Stimulated activated effector memory CD8-positive, alpha-beta T cell treated with anti-CD3 and anti-CD28 coated beads, Interleukin-12 subunit alpha, Interleukin-12 subunit beta, amount 100 ng/mL, for 72 hours (primary cell): ENCODE measurements at regions not wholly inside any gene's neighbourhood (a gene's known extent, or its start where the extent isn't known, plus 50 kb on each side); places are given as distances from the start of the nearest gene placed in this dataset.

Experiments used
- ATAC-seq: fragments of 150-1000 bp; cut with Tn5 transposase; 2 replicates; pipeline ENCODE4 v1.10.0; 2021
- DNase-seq, 2 donors: peaks; one replicate each; pipeline ENCODE4 v3.0.0; 2021 to 2022; ENCODE audit warnings: low spot score in 2 of 2
- H3K27ac Mint-ChIP-seq: one replicate; pipeline ENCODE4 v1.8.0; 2022; ENCODE audit warnings: mild to moderate bottlenecking, mixed read lengths
- H3K36me3 Mint-ChIP-seq: one replicate; pipeline ENCODE4 v1.8.0; 2022; ENCODE audit warnings: mild to moderate bottlenecking, mixed read lengths
- H3K4me1 Mint-ChIP-seq: one replicate; pipeline ENCODE4 v1.8.0; 2022; ENCODE audit warnings: mixed read lengths
- H3K4me3 Mint-ChIP-seq: one replicate; pipeline ENCODE4 v1.8.0; 2022; ENCODE audit warnings: mild to moderate bottlenecking, mixed read lengths
- H3K9me3 Mint-ChIP-seq: one replicate; pipeline ENCODE4 v1.8.0; 2022; ENCODE audit warnings: mixed read lengths

GRCh38 chr15:46773016-46773415 is 944.3 kb upstream of the SEMA6D start:
- Mint-ChIP-seq H3K9me3 (peaks cover 21% of the 10 kb centered on the region), H3K4me1 (no peaks in the 10 kb centered on the region), H3K27ac (no peak overlapping the region), H3K36me3 (no peaks in the 10 kb centered on the region), H3K4me3 (no peak overlapping the region)
- no peak for ATAC-seq
- DNase-seq, result no peak

GRCh38 chr15:46778876-46779275 is 938.4 kb upstream of the SEMA6D start:
- H3K27ac Mint-ChIP-seq, result no peak overlapping the region
- no peak for ATAC-seq
- no peaks in the 10 kb centered on the region for H3K4me1 Mint-ChIP-seq
- DNase-seq, result no peak
- H3K36me3 Mint-ChIP-seq, result no peaks in the 10 kb centered on the region
- H3K4me3 Mint-ChIP-seq, result no peak overlapping the region
- peaks cover 38% of the 10 kb centered on the region for H3K9me3 Mint-ChIP-seq

GRCh38 chr15:46786590-46787285 is 930.6 kb upstream of the SEMA6D start:
- Mint-ChIP-seq H3K36me3 (no peaks in the 10 kb centered on the region), H3K4me3 (no peak overlapping the region), H3K9me3 (peaks cover 12% of the 10 kb centered on the region), H3K4me1 (no peaks in the 10 kb centered on the region), H3K27ac (no peak overlapping the region)
- ATAC-seq (no peak), DNase-seq (no peak)

- Mint-ChIP-seq H3K27ac (no peak overlapping the region), H3K9me3 (peaks cover 20% of the 10 kb centered on the region), H3K4me1 (no peaks in the 10 kb centered on the region), H3K36me3 (no peaks in the 10 kb centered on the region), H3K4me3 (no peak overlapping the region)
- DNase-seq (no peak), ATAC-seq (no peak)
These were observed 921.6 kb upstream of the SEMA6D start for GRCh38 chr15:46795685-46796084.

GRCh38 chr15:46808834-46809233 is 908.5 kb upstream of the SEMA6D start:
- DNase-seq (no peak), ATAC-seq (no peak)
- H3K36me3 Mint-ChIP-seq, result no peaks in the 10 kb centered on the region
- no peaks in the 10 kb centered on the region for H3K4me1 Mint-ChIP-seq
- H3K4me3 Mint-ChIP-seq, result no peak overlapping the region
- H3K9me3 Mint-ChIP-seq, result peaks cover 13% of the 10 kb centered on the region
- H3K27ac Mint-ChIP-seq, result no peak overlapping the region

GRCh38 chr15:46815240-46815639 is 902.1 kb upstream of the SEMA6D start:
- no peak for DNase-seq
- H3K27ac Mint-ChIP-seq, result no peak overlapping the region
- H3K4me3 Mint-ChIP-seq, result no peak overlapping the region
- no peak for ATAC-seq
- H3K4me1 Mint-ChIP-seq, result no peaks in the 10 kb centered on the region
- H3K9me3 Mint-ChIP-seq, result peaks cover 15% of the 10 kb centered on the region
- H3K36me3 Mint-ChIP-seq, result no peaks in the 10 kb centered on the region

GRCh38 chr15:46815765-46816164 is 901.5 kb upstream of the SEMA6D start:
- H3K4me1 Mint-ChIP-seq, result no peaks in the 10 kb centered on the region
- H3K27ac Mint-ChIP-seq, result no peak overlapping the region
- no peak overlapping the region for H3K4me3 Mint-ChIP-seq
- H3K9me3 Mint-ChIP-seq, result peaks cover 12% of the 10 kb centered on the region
- DNase-seq (no peak), ATAC-seq (no peak)
- H3K36me3 Mint-ChIP-seq, result no peaks in the 10 kb centered on the region

- no peaks in the 10 kb centered on the region for H3K4me1 Mint-ChIP-seq
- ATAC-seq (peak; percentile 26), DNase-seq (no peak)
- H3K36me3 Mint-ChIP-seq, result no peaks in the 10 kb centered on the region
- H3K27ac Mint-ChIP-seq, result no peak overlapping the region
- no peak overlapping the region for H3K4me3 Mint-ChIP-seq
- peaks cover 15% of the 10 kb centered on the region for H3K9me3 Mint-ChIP-seq
These were observed 868.6 kb upstream of the SEMA6D start for GRCh38 chr15:46848704-46849103.

GRCh38 chr15:46853600-46853999 is 863.7 kb upstream of the SEMA6D start:
- no peaks in the 10 kb centered on the region for H3K4me1 Mint-ChIP-seq
- DNase-seq (no peak), ATAC-seq (no peak)
- H3K9me3 Mint-ChIP-seq, result peaks cover 17% of the 10 kb centered on the region
- no peak overlapping the region for H3K4me3 Mint-ChIP-seq
- no peak overlapping the region for H3K27ac Mint-ChIP-seq
- no peaks in the 10 kb centered on the region for H3K36me3 Mint-ChIP-seq

GRCh38 chr15:46854564-46854963 is 862.7 kb upstream of the SEMA6D start:
- H3K27ac Mint-ChIP-seq, result no peak overlapping the region
- H3K9me3 Mint-ChIP-seq, result peaks cover 15% of the 10 kb centered on the region
- H3K4me1 Mint-ChIP-seq, result no peaks in the 10 kb centered on the region
- no peaks in the 10 kb centered on the region for H3K36me3 Mint-ChIP-seq
- DNase-seq, result no peak
- no peak overlapping the region for H3K4me3 Mint-ChIP-seq
- no peak for ATAC-seq

- H3K36me3 Mint-ChIP-seq, result no peaks in the 10 kb centered on the region
- ATAC-seq (no peak), DNase-seq (no peak)
- no peaks in the 10 kb centered on the region for H3K4me1 Mint-ChIP-seq
- no peak overlapping the region for H3K4me3 Mint-ChIP-seq
- no peak overlapping the region for H3K27ac Mint-ChIP-seq
- peaks cover 17% of the 10 kb centered on the region for H3K9me3 Mint-ChIP-seq
These were observed 861.9 kb upstream of the SEMA6D start for GRCh38 chr15:46855388-46855787.

- Mint-ChIP-seq H3K36me3 (no peaks in the 10 kb centered on the region), H3K9me3 (peaks cover 15% of the 10 kb centered on the region), H3K4me3 (no peak overlapping the region), H3K27ac (no peak overlapping the region), H3K4me1 (no peaks in the 10 kb centered on the region)
- ATAC-seq (no peak), DNase-seq (no peak)
These were observed 860.3 kb upstream of the SEMA6D start for GRCh38 chr15:46856839-46857502.

- Mint-ChIP-seq H3K36me3 (no peaks in the 10 kb centered on the region), H3K9me3 (peaks cover 21% of the 10 kb centered on the region), H3K27ac (no peak overlapping the region), H3K4me3 (no peak overlapping the region), H3K4me1 (no peaks in the 10 kb centered on the region)
- no peak for ATAC-seq
- DNase-seq, result no peak
These were observed 859.2 kb upstream of the SEMA6D start for GRCh38 chr15:46858150-46858549.

- DNase-seq (no peak), ATAC-seq (no peak)
- H3K36me3 Mint-ChIP-seq, result no peaks in the 10 kb centered on the region
- no peak overlapping the region for H3K27ac Mint-ChIP-seq
- H3K4me1 Mint-ChIP-seq, result no peaks in the 10 kb centered on the region
- no peak overlapping the region for H3K4me3 Mint-ChIP-seq
- peaks cover 20% of the 10 kb centered on the region for H3K9me3 Mint-ChIP-seq
These were observed 855.5 kb upstream of the SEMA6D start for GRCh38 chr15:46861796-46862195.

- ATAC-seq, result no peak
- no peak for DNase-seq
- H3K27ac Mint-ChIP-seq, result no peak overlapping the region
- H3K4me3 Mint-ChIP-seq, result no peak overlapping the region
- H3K36me3 Mint-ChIP-seq, result no peaks in the 10 kb centered on the region
- H3K4me1 Mint-ChIP-seq, result no peaks in the 10 kb centered on the region
- peaks cover 13% of the 10 kb centered on the region for H3K9me3 Mint-ChIP-seq
These were observed 852.1 kb upstream of the SEMA6D start for GRCh38 chr15:46865155-46865554.

- no peak for DNase-seq
- H3K36me3 Mint-ChIP-seq, result no peaks in the 10 kb centered on the region
- H3K4me1 Mint-ChIP-seq, result no peaks in the 10 kb centered on the region
- no peak overlapping the region for H3K27ac Mint-ChIP-seq
- H3K9me3 Mint-ChIP-seq, result no peaks in the 10 kb centered on the region
- no peak overlapping the region for H3K4me3 Mint-ChIP-seq
- no peak for ATAC-seq
These were observed 844.9 kb upstream of the SEMA6D start for GRCh38 chr15:46872286-46872980.
